Endothelial cell of umbilical vein (primary cell): ENCODE measurements at regions not wholly inside any gene's neighbourhood (a gene's known extent, or its start where the extent isn't known, plus 50 kb on each side); places are given as distances from the start of the nearest gene placed in this dataset.
A peak's percentile ranks its signal among the peaks of the same experiment; 100 is the strongest.
"Not testable (repeated sequence)": the region's sequence is repeated elsewhere in the genome, so short reads cannot be mapped to it uniquely, and the experiment has no call there.

Experiments
- BruUV-seq: library from RNA; stranded (reverse); fragments of 400-500 nt; replicated peaks from 2 replicates; lab custom pipeline; 2021; lab: Mats Ljungman, UMichigan
- CTCF ChIA-PET: fragments of 300-600, 350-600 bp; sonication (Branson Sonifier 250); formaldehyde crosslinking; loops from one replicate; lab custom pipeline; 2021; ENCODE audit warnings: antibody characterized with exemption, inconsistent platforms; lab: Charles Lee
- POLR2A ChIA-PET: fragments of 300-600, 350-600 bp; sonication (Branson Sonifier 250); formaldehyde crosslinking; loops from one replicate; lab custom pipeline; 2021; ENCODE audit warnings: antibody characterized with exemption, inconsistent platforms; lab: Charles Lee
- DNase-seq: peaks from one replicate; pipeline ENCODE4 v3.0.0-alpha.2; 2011; ENCODE audit warnings: low read depth, low spot score
- FAIRE-seq: peaks from 2 replicates; lab custom pipeline; 2011; peaks lifted over from hg19 to GRCh38; lab: Jason Lieb, UNC
- H2AFZ ChIP-seq: 2 replicates; pipeline ENCODE4 v1.6.0; 2012; ENCODE audit warnings: low read depth, low read length, control low read depth, inconsistent platforms
- H3K27ac ChIP-seq: 2 replicates; pipeline ENCODE4 v1.5.1; 2011; ENCODE audit warnings: low read depth, mild to moderate bottlenecking, control low read depth, low read length, moderate library complexity; ENCODE audit not compliant: insufficient read depth
- H3K27me3 ChIP-seq, 2 experiments: 2 replicates each; pipeline versions ENCODE4 v1.6.0 to v1.6.1; 2011; ENCODE audit warnings: low read length in 2 of 2, mixed read lengths in 1 of 2; ENCODE audit not compliant: control insufficient read depth in 2 of 2, insufficient read depth in 2 of 2
- H3K36me3 ChIP-seq, 2 experiments: 2 replicates in 1 of 2; 3 replicates in 1 of 2; pipeline ENCODE4 v1.5.1; 2011; ENCODE audit warnings: low read length in 2 of 2, mild to moderate bottlenecking in 1 of 2, moderate library complexity in 1 of 2; ENCODE audit not compliant: control insufficient read depth in 2 of 2, insufficient read depth in 2 of 2; ENCODE audit errors: extremely low read depth in 1 of 2
- H3K4me1 ChIP-seq: 3 replicates; pipeline ENCODE4 v1.5.1; 2011; ENCODE audit warnings: mild to moderate bottlenecking, low read length; ENCODE audit not compliant: control insufficient read depth, insufficient read depth; ENCODE audit errors: extremely low read depth
- H3K4me2 ChIP-seq: 2 replicates; pipeline ENCODE4 v1.6.1; 2011; ENCODE audit warnings: low read length, control low read depth, mixed read lengths; ENCODE audit not compliant: insufficient read depth
- H3K4me3 ChIP-seq, 3 experiments: fragments of 200-600 bp in 1 of 3; sonication (generic), shearing (Covaris generic) in 1 of 3; replicated peaks in 1 of 3; 2 replicates each; pipeline ENCODE4 v1.5.1; 2011 to 2016; ENCODE audit warnings: control low read depth in 3 of 3, low read length in 3 of 3, mild to moderate bottlenecking in 2 of 3, inconsistent platforms in 1 of 3, low read depth in 1 of 3, moderate library complexity in 1 of 3; ENCODE audit not compliant: insufficient read depth in 1 of 3
- H3K79me2 ChIP-seq: 2 replicates; pipeline ENCODE4 v1.6.0; 2012; ENCODE audit warnings: low read length, inconsistent platforms; ENCODE audit not compliant: control insufficient read depth, insufficient read depth
- H3K9ac ChIP-seq: replicated peaks from 2 replicates; pipeline ENCODE3; 2011; ENCODE audit warnings: low read length, control low read depth; ENCODE audit not compliant: insufficient read depth; ENCODE audit errors: extremely low read depth
- H3K9me1 ChIP-seq: replicated peaks from 3 replicates; pipeline ENCODE4 v1.6.0; 2011; ENCODE audit warnings: mild to moderate bottlenecking, low read length; ENCODE audit not compliant: control insufficient read depth, insufficient read depth; ENCODE audit errors: extremely low read depth
- H3K9me3 ChIP-seq: replicated peaks from 2 replicates; pipeline ENCODE4 v1.5.1; 2012; ENCODE audit warnings: low read length, inconsistent platforms; ENCODE audit not compliant: control insufficient read depth, insufficient read depth
- H4K20me1 ChIP-seq: replicated peaks from 2 replicates; pipeline ENCODE3; 2011; ENCODE audit warnings: mild to moderate bottlenecking, low read length; ENCODE audit not compliant: control insufficient read depth, insufficient read depth; ENCODE audit errors: extremely low read depth
- EZH2 ChIP-seq: IDR thresholded peaks from 2 replicates; pipeline ENCODE4 v1.6.1; 2012; ENCODE audit warnings: borderline replicate concordance, low read depth, mild to moderate bottlenecking, moderate library complexity, low read length, inconsistent platforms; ENCODE audit not compliant: severe bottlenecking
- FOS ChIP-seq: IDR thresholded peaks from 2 replicates; pipeline ENCODE4 v1.6.1; 2011; ENCODE audit warnings: mild to moderate bottlenecking, low read length, moderate library complexity, borderline replicate concordance; ENCODE audit not compliant: insufficient read depth
- GATA2 ChIP-seq: IDR thresholded peaks from 2 replicates; pipeline ENCODE4 v1.7.0; 2011; ENCODE audit warnings: low read depth, mild to moderate bottlenecking, moderate library complexity, mixed read lengths, low read length; ENCODE audit not compliant: insufficient read length, insufficient read depth
- JUN ChIP-seq: IDR thresholded peaks from 2 replicates; pipeline ENCODE4 v1.6.1; 2011; ENCODE audit warnings: borderline replicate concordance, low read depth; ENCODE audit not compliant: insufficient read length, insufficient read depth
- MYC ChIP-seq: IDR thresholded peaks from one replicate; pipeline ENCODE4 v1.6.1; 2011; ENCODE audit warnings: mild to moderate bottlenecking, low read depth, low read length
- POLR2A ChIP-seq: IDR thresholded peaks from 2 replicates; pipeline ENCODE4 v1.6.1; 2012; ENCODE audit warnings: low read depth, mild to moderate bottlenecking, control low read depth, low read length
- POLR2AphosphoS5 ChIP-seq: IDR thresholded peaks from 2 replicates; pipeline ENCODE4 v1.6.1; 2012; ENCODE audit warnings: low read depth, mild to moderate bottlenecking, control low read depth, low read length, moderate library complexity; ENCODE audit not compliant: insufficient read depth
- dilution Hi-C: fragments of 300-500 bp; cut with MboI; formaldehyde crosslinking; loops from one replicate; pipeline ENCODE4 v1.15.0; 2019; ENCODE audit warnings: low sequenced_read_pairs; ENCODE audit not compliant: extremely low pct_ligation_motif_present
- intact Hi-C: fragments of 100-400 bp; cut with micrococcal nuclease; formaldehyde crosslinking; loops from one replicate; pipeline ENCODE4 v1.10.0; 2022
- TF ChIP-seq, protein P1 (sequence below): IDR thresholded peaks from 2 replicates; pipeline ENCODE4 v1.6.1; 2011; ENCODE audit not compliant: insufficient read depth, insufficient read length
- TF ChIP-seq, protein P2 (sequence below), 2 donors: IDR thresholded peaks; 1 replicate in 1 of 2; 2 replicates in 1 of 2; pipeline ENCODE4 v1.5.1; 2011; ENCODE audit warnings: low read length in 2 of 2, mild to moderate bottlenecking in 2 of 2, moderate library complexity in 2 of 2, control low read depth in 1 of 2, inconsistent platforms in 1 of 2, low read depth in 1 of 2; ENCODE audit not compliant: insufficient read depth in 1 of 2; ENCODE audit errors: extremely low read depth in 1 of 2

DNA sequence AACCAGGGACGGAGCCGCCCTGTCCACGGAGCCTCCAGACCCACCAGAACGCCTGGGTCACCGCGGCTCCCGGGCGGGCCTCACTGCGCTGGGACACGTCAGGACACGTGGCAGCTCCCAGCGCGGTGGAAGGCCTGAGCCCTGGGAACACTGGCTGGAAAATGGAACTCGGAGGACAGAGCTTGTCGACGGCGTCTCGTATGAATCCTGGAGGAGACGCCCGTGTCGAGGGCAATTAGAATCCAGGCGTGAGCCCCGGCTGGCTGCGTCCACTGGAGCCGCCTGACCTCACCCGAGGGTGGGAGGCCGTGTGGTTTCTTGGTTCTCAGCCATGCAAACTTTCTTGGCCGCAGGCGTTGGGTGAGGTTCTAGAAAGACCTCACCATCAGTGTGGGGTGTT, 173.9 kb downstream of the LAT start:
- no peak for FAIRE-seq

DNA sequence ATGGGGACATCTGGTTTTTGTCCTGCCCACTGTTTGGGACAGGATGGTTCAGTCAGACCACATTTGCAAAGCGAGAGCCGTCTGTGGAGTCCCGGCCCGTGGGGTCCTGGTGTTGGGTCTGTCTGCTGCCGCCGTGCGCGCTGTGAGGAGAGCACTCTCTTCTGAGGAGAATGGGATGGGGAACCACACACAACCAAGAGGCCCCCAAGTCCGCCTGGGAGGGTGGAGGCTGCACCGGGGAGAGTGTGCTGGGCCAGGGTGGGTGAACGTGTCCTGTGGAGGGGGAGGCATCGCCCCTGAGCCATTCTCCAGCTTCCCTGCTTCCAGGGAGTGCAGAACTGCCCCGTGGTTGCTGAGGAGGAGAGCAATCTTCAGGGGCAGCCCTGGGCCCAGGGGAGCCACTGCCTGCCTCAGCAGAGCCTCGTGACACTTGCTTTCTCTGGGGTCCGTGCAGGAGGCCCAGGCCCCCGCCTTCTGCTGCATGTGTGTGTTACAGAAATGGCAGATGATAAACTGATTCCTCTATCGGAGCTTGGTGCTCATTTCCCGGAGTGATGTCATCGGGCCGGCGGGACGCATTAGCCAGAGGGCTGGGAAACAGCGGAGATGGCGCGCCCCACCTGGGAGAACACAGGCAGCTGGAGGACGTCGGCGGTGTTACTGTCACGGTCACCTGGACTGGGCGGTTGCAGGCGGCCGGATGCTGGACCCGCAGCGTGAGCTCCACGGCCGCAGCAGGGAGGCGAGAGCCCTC, 173.4 kb downstream of the LAT start:
- peak overlapping the region; percentile 96 for H3K27ac ChIP-seq
- FAIRE-seq, H3K36me3 ChIP-seq, DNase-seq, H3K4me2 ChIP-seq, H3K9ac ChIP-seq, CTCF ChIA-PET, dilution Hi-C loops, H3K27me3 ChIP-seq, H3K4me3 ChIP-seq, H2AFZ ChIP-seq, H4K20me1 ChIP-seq, BruUV-seq, H3K9me1 ChIP-seq, POLR2A ChIA-PET, H3K9me3 ChIP-seq, H3K79me2 ChIP-seq, intact Hi-C loops: not testable (repeated sequence)
- peaks cover 17% of the 10 kb centered on the region for H3K4me1 ChIP-seq

More for the DNA sequence above, 173.9 kb downstream of the LAT start:
- H3K4me3 ChIP-seq: no peak overlapping the region
- no peak overlapping the region for H3K4me2 ChIP-seq
- dilution Hi-C loops (no loop called here), intact Hi-C loops (no loop called here)
- H3K4me1 ChIP-seq: peaks cover 17% of the 10 kb centered on the region
- H3K9me1 ChIP-seq: no peaks in the 10 kb centered on the region
- DNase-seq: no peak
- no peaks in the 10 kb centered on the region for H3K79me2 ChIP-seq
- POLR2A ChIA-PET: no interaction called here
- no peak overlapping the region for H3K9ac ChIP-seq
- TF ChIP-seq POLR2A (no peak), EZH2 (no peak), FOS (no peak), GATA2 (no peak), MYC (no peak), POLR2AphosphoS5 (no peak), JUN (no peak)
- TF ChIP-seq, protein P1, sequence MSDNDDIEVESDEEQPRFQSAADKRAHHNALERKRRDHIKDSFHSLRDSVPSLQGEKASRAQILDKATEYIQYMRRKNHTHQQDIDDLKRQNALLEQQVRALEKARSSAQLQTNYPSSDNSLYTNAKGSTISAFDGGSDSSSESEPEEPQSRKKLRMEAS: no peak
- TF ChIP-seq, protein P2, sequence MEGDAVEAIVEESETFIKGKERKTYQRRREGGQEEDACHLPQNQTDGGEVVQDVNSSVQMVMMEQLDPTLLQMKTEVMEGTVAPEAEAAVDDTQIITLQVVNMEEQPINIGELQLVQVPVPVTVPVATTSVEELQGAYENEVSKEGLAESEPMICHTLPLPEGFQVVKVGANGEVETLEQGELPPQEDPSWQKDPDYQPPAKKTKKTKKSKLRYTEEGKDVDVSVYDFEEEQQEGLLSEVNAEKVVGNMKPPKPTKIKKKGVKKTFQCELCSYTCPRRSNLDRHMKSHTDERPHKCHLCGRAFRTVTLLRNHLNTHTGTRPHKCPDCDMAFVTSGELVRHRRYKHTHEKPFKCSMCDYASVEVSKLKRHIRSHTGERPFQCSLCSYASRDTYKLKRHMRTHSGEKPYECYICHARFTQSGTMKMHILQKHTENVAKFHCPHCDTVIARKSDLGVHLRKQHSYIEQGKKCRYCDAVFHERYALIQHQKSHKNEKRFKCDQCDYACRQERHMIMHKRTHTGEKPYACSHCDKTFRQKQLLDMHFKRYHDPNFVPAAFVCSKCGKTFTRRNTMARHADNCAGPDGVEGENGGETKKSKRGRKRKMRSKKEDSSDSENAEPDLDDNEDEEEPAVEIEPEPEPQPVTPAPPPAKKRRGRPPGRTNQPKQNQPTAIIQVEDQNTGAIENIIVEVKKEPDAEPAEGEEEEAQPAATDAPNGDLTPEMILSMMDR (IDR thresholded peaks at IDR 0.05; ENCODE audit: extremely low read depth in 1 of 2, insufficient read depth in 1 of 2, low read depth in 1 of 2, low read length in 2 of 2): no peak
- BruUV-seq: no TSS peak
- CTCF ChIA-PET: no interaction called here
- H3K27ac ChIP-seq: no peak overlapping the region
- H4K20me1 ChIP-seq: no peaks in the 10 kb centered on the region
- no peaks in the 10 kb centered on the region for H3K27me3 ChIP-seq
- H2AFZ ChIP-seq: no peak overlapping the region
- H3K9me3 ChIP-seq: no peaks in the 10 kb centered on the region
- H3K36me3 ChIP-seq: no peaks in the 10 kb centered on the region
